Peyer's patch (tissue), 4 donors: ENCODE measurements at regions not wholly inside any gene's neighbourhood (a gene's known extent, or its start where the extent isn't known, plus 50 kb on each side); places are given as distances from the start of the nearest gene placed in this dataset.

ENCODE experiments used
- CTCF ChIP-seq, 6 experiments: fragments of 450-650 bp in 4 of 6; fragments of 200-600 bp in 2 of 6; sonication (generic) in 1 of 6; IDR thresholded peaks; one replicate each; pipeline ENCODE4 v1.5.1; 2017 to 2019; ENCODE audit warnings: antibody characterized with exemption in 6 of 6, mild to moderate bottlenecking in 3 of 6, moderate library complexity in 1 of 6
- POLR2A ChIP-seq, 2 donors: fragments of 450-650 bp; IDR thresholded peaks; one replicate each; pipeline ENCODE4 v1.5.1; 2017; ENCODE audit warnings: antibody characterized with exemption in 2 of 2, mild to moderate bottlenecking in 2 of 2, moderate library complexity in 2 of 2

- no peak for TF ChIP-seq CTCF (IDR thresholded peaks at IDR 0.05)
- TF ChIP-seq POLR2A (IDR thresholded peaks at IDR 0.05): no peak
Measured at GRCh38 chr6:14517516-14518105, 400.0 kb downstream of the CD83 start.
